OCI-LY3 (cell line): ENCODE measurements at regions not wholly inside any gene's neighbourhood (a gene's known extent, or its start where the extent isn't known, plus 50 kb on each side); places are given as distances from the start of the nearest gene placed in this dataset.
"Not testable (repeated sequence)": the region's sequence is repeated elsewhere in the genome, so short reads cannot be mapped to it uniquely, and the experiment has no call there.

Experiments used
- H2AFZ ChIP-seq: fragments of 200-600, 300-600 bp; shearing (Covaris generic); 2 replicates; pipeline ENCODE4 v1.6.0; 2014; ENCODE audit warnings: antibody characterized with exemption, low read depth, low read length
- H3K27ac ChIP-seq: fragments of 200-600, 300-600 bp; sonication (generic); 2 replicates; pipeline ENCODE4 v1.5.1; 2014; ENCODE audit warnings: mild to moderate bottlenecking, low read length, moderate library complexity, mixed read lengths
- H3K27me3 ChIP-seq: fragments of 200-600, 300-600 bp; sonication (generic); 2 replicates; pipeline ENCODE4 v1.6.1; 2014; ENCODE audit warnings: low read depth, low read length, mixed read lengths
- H3K36me3 ChIP-seq: fragments of 200-600, 300-600 bp; sonication (generic); replicated peaks from 2 replicates; pipeline ENCODE3; 2014; ENCODE audit warnings: low read depth, low read length, mixed read lengths
- H3K4me1 ChIP-seq: fragments of 300-600, 200-600 bp; sonication (generic); 2 replicates; pipeline ENCODE4 v1.6.1; 2014; ENCODE audit warnings: low read length, mixed read lengths
- H3K4me2 ChIP-seq: fragments of 200-600, 300-600 bp; sonication (generic); 2 replicates; pipeline ENCODE4 v1.6.1; 2014; ENCODE audit warnings: low read length, mixed read lengths
- H3K4me3 ChIP-seq: fragments of 300-600, 200-600 bp; sonication (generic); 2 replicates; pipeline ENCODE4 v1.5.1; 2014; ENCODE audit warnings: antibody characterized with exemption, mild to moderate bottlenecking, low read length, moderate library complexity
- H3K79me2 ChIP-seq: fragments of 300-600, 200-600 bp; shearing (Covaris generic); 2 replicates; pipeline ENCODE4 v1.6.1; 2014; ENCODE audit warnings: mild to moderate bottlenecking, low read length, mixed read lengths
- H3K9ac ChIP-seq: fragments of 300-600, 200-600 bp; shearing (Covaris generic); 2 replicates; pipeline ENCODE4 v1.6.0; 2014; ENCODE audit warnings: mild to moderate bottlenecking, low read length, moderate library complexity
- H3K9me3 ChIP-seq: fragments of 200-600, 300-600 bp; shearing (Covaris generic); 2 replicates; pipeline ENCODE4 v1.6.1; 2014; ENCODE audit warnings: low read length, mixed read lengths; ENCODE audit not compliant: insufficient read depth
- H4K20me1 ChIP-seq: fragments of 200-600, 300-600 bp; sonication (generic); 2 replicates; pipeline ENCODE4 v1.6.1; 2016; ENCODE audit warnings: low read length, mixed read lengths; ENCODE audit not compliant: insufficient read depth
- CTCF ChIP-seq: fragments of 200-600, 300-600 bp; sonication (generic); IDR thresholded peaks from 2 replicates; pipeline ENCODE4 v1.5.1; 2014; ENCODE audit warnings: antibody characterized with exemption, low read length, low read depth
- EZH2phosphoT487 ChIP-seq: fragments of 200-600 bp; shearing (Covaris generic); IDR thresholded peaks from 2 replicates; pipeline ENCODE4 v1.6.1; 2018; ENCODE audit warnings: antibody characterized with exemption, mixed run types, low read depth

GRCh38 chr22:49392841-49393510 is 434.7 kb downstream of the BRD1 start:
- Histone ChIP-seq H3K4me2 (no peak overlapping the region), H3K36me3 (no peaks in the 10 kb centered on the region), H3K4me1 (no peaks in the 10 kb centered on the region), H4K20me1 (no peaks in the 10 kb centered on the region), H3K27ac (no peak overlapping the region), H2AFZ (no peak overlapping the region), H3K9me3 (no peaks in the 10 kb centered on the region), H3K27me3 (no peaks in the 10 kb centered on the region), H3K79me2 (no peaks in the 10 kb centered on the region), H3K9ac (no peak overlapping the region), H3K4me3 (no peak overlapping the region)
- TF ChIP-seq CTCF (no peak), EZH2phosphoT487 (no peak)

GRCh38 chr22:49392247-49392646 is 435.4 kb downstream of the BRD1 start:
- no peak overlapping the region for H3K9ac ChIP-seq

GRCh38 chr22:49391436-49391835 is 436.2 kb downstream of the BRD1 start:
- no peak overlapping the region for H3K4me3 ChIP-seq
- H3K4me1 ChIP-seq: no peaks in the 10 kb centered on the region
- H2AFZ ChIP-seq: no peak overlapping the region
- H3K27ac ChIP-seq: no peak overlapping the region
- no peak overlapping the region for H3K9ac ChIP-seq
- H4K20me1 ChIP-seq: no peaks in the 10 kb centered on the region
- H3K27me3 ChIP-seq: no peaks in the 10 kb centered on the region
- H3K79me2 ChIP-seq: no peaks in the 10 kb centered on the region
- no peak overlapping the region for H3K4me2 ChIP-seq
- TF ChIP-seq EZH2phosphoT487: no peak
- no peaks in the 10 kb centered on the region for H3K36me3 ChIP-seq
- no peaks in the 10 kb centered on the region for H3K9me3 ChIP-seq

More at GRCh38 chr22:49392247-49392646, 435.4 kb downstream of the BRD1 start:
- Histone ChIP-seq H3K27ac (no peak overlapping the region), H3K79me2 (no peaks in the 10 kb centered on the region), H4K20me1 (no peaks in the 10 kb centered on the region), H3K36me3 (no peaks in the 10 kb centered on the region), H3K27me3 (no peaks in the 10 kb centered on the region), H3K4me2 (no peak overlapping the region), H3K4me1 (no peaks in the 10 kb centered on the region), H3K4me3 (no peak overlapping the region), H3K9me3 (no peaks in the 10 kb centered on the region), H2AFZ (no peak overlapping the region)
- TF ChIP-seq EZH2phosphoT487 (no peak), CTCF (no peak)

GRCh38 chr22:49390954-49391353 is 436.7 kb downstream of the BRD1 start:
- Histone ChIP-seq H3K27me3 (no peaks in the 10 kb centered on the region), H2AFZ (no peak overlapping the region), H3K79me2 (no peaks in the 10 kb centered on the region), H3K27ac (no peak overlapping the region), H3K36me3 (no peaks in the 10 kb centered on the region), H3K4me2 (no peak overlapping the region), H3K9me3 (no peaks in the 10 kb centered on the region), H4K20me1 (no peaks in the 10 kb centered on the region), H3K4me3 (no peak overlapping the region), H3K4me1 (no peaks in the 10 kb centered on the region), H3K9ac (no peak overlapping the region)
- TF ChIP-seq EZH2phosphoT487: no peak
- TF ChIP-seq CTCF: no peak

GRCh38 chr22:49383909-49384308 is 443.8 kb downstream of the BRD1 start:
- not testable (repeated sequence) for H3K9ac ChIP-seq, H3K27me3 ChIP-seq, H3K4me3 ChIP-seq, H3K27ac ChIP-seq, H3K4me2 ChIP-seq, H3K9me3 ChIP-seq, H4K20me1 ChIP-seq, H3K36me3 ChIP-seq, H3K79me2 ChIP-seq, H3K4me1 ChIP-seq, H2AFZ ChIP-seq
